GM19351 (cell line): ENCODE measurements at regions not wholly inside any gene's neighbourhood (a gene's known extent, or its start where the extent isn't known, plus 50 kb on each side); places are given as distances from the start of the nearest gene placed in this dataset.

Experiments
- ATAC-seq: cut with Tn5 transposase; IDR thresholded peaks from one replicate; pipeline ENCODE4 v1.9.1; 2021; ENCODE audit warnings: mild to moderate bottlenecking, moderate library complexity; ENCODE audit not compliant: unreplicated experiment

DNA sequence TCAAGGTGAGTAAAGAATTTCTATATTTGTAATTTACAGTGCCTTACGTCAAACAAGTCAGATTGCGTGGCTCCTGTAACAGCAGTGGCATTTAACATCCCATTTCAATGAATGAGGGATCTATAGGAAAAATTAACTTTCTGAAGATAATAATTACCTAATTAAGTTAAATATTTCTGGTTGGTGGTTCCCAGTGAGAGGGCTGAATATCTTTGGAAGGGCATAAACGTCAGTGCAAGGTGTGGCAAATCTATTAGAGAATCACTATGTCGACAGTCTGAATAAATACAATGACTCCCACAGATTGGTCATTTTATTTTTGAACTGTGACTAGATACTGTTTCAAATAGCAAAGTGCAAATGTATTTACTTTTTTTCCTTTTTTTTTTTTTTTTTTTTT lies 80.0 kb downstream of the S1PR1 start:
- no peak for ATAC-seq

GRCh38 chr1:101317590-101317989 lies 80.8 kb downstream of the S1PR1 start:
- no peak for ATAC-seq

GRCh38 chr1:101323535-101323934 lies 86.7 kb downstream of the S1PR1 start:
- no peak for ATAC-seq

DNA sequence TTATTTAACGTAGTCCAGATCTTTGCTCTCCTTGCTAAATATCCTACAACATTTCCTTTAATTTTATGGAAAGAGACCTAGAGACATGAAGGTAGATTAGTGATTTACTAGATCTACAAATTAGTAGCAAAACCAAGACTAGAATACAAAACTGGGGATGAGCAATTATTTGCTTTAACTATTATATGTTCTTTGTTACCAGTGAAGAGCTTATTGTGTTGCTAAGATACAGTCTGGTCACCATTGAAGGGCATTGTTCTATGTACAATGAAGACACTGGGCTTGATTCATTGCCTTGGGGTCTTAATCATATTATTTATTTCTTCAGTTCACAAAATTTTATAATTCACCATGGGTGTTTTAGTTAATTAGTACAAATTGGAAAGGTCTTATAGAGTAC lies 88.3 kb downstream of the S1PR1 start:
- no peak for ATAC-seq

DNA sequence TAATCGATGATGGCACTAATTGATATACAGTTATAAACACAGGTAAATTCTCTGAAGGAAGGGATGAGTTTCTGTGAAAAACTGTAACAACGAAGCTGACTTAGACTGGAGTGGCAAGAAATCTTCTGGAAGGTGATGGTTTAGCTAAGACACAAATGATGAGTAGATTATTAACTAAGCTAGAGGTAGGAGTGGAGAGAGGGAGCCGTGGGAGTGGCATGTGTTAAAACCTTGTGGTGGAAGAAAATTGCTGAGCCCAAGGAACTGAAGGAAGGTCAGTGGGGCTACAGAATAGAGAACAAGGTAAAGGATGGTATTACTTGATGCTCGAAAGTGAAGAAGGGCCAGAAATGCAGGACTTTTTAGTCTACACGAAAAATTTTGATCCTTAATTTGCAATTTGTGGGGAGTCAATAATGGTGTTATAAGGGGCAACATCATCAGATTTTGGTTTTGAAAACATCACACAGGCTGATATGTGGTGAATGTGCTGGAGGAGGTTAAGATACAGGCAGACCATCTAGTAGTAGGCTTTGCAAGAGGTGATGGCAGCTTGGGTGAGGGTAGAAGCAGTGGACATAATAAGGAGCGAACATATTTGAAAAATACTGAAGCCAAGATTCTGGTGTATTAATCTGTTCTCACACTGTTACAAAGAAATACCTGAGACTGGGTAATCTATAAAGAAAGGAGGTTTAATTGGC lies 93.8 kb downstream of the S1PR1 start:
- ATAC-seq = no peak

GRCh38 chr1:101331794-101332193 lies 95.0 kb downstream of the S1PR1 start:
- no peak for ATAC-seq

GRCh38 chr1:101332633-101333032 lies 95.8 kb downstream of the S1PR1 start:
- ATAC-seq = no peak

- no peak for ATAC-seq
Observed at GRCh38 chr1:101333186-101333585, 96.4 kb downstream of the S1PR1 start.

GRCh38 chr1:101337968-101338367 lies 101.1 kb downstream of the S1PR1 start:
- no peak for ATAC-seq

- no peak for ATAC-seq
Observed at GRCh38 chr1:101338714-101339430, 102.1 kb downstream of the S1PR1 start.

- peak; percentile 65 for ATAC-seq
Observed at GRCh38 chr1:101344745-101345144, 107.9 kb downstream of the S1PR1 start.

- no peak for ATAC-seq
Observed at GRCh38 chr1:101346419-101346818, 109.6 kb downstream of the S1PR1 start.

GRCh38 chr1:101356013-101356412 lies 119.2 kb downstream of the S1PR1 start:
- ATAC-seq = no peak

DNA sequence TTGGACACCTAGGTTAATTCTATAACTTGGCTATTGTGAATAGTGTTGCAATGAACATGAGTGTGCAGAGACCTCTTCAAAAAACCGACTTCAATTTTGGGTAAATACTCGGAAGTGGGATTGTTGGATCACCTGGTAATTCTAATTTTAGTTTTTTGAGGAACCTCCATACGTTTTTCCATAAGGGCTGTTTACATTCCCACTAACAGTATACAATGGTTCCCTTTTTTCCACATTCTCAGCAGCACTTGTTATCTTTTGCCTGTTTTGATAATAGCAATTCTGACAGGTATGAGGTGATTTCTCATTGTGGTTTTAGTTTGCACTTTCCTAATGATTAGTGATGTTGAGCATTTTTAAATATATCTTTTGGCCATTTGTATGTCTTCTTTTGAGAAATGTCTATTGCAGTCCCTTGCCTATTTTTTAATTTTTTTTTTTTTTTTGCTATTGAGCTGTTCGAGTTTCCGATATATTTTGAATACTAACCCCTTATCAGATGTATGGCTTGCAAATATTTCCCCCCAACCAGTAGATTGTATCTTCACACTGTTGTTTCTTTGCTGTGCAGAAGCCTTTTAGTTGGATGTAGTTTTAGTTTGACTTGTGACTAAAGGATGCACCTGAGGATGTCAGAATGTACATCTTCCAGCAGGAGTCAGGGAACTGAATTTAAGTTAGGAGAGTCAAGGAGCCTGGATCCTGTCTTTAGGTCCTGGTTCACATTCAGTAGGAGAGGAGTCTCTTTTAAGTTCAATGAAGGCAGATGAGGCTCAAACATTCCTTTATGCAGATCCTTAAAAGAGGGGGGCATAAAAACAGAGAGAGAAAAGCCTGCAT lies 120.0 kb downstream of the S1PR1 start:
- ATAC-seq = peak; percentile 32

DNA sequence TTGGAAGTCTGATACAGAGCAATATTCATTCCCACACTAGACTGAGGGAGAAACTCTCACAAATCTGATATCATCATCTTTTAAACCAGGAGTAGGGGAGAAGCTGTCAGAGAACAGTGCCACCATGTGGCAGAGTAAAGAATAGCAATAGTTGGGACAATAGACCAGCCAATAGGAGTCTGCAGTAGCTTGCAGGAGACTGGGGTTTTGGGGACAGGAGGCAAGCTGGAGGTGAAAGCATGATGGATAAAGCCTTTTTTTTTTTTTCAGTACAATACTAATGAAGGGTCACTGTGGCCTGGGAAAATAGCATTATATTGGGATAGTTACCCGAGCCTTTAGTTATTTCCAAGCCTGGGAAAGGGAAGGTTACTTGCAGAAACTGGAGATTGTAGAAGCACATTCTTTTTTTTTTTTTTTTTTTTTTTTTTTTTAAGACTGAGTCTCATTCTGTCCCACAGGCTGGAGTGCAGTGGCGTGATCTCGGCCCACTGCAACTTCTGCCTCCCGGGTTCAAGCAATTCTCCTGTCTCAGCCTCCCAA lies 120.7 kb downstream of the S1PR1 start:
- ATAC-seq = peak; percentile 95

DNA sequence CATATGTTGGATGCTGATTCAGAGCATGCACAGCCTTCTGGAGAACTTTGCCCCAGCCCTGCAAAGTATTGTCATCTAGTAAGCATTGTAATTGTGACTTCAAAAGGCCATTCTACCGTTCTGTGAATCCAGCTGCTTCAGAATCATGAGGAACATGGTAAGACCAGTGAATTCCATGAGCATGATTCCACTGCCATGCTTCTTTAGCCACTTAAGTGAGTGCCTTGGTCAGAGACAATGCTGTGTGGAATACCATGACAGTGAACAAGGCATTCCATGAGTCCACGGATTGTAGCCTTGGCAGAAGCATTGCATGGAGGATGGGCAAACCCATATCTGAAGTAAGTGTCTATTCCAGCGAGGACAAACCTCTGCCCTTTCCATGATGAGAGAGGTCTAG lies 123.7 kb downstream of the S1PR1 start:
- no peak for ATAC-seq

GRCh38 chr1:101363891-101364318 lies 127.1 kb downstream of the S1PR1 start:
- ATAC-seq = peak; percentile 52

DNA sequence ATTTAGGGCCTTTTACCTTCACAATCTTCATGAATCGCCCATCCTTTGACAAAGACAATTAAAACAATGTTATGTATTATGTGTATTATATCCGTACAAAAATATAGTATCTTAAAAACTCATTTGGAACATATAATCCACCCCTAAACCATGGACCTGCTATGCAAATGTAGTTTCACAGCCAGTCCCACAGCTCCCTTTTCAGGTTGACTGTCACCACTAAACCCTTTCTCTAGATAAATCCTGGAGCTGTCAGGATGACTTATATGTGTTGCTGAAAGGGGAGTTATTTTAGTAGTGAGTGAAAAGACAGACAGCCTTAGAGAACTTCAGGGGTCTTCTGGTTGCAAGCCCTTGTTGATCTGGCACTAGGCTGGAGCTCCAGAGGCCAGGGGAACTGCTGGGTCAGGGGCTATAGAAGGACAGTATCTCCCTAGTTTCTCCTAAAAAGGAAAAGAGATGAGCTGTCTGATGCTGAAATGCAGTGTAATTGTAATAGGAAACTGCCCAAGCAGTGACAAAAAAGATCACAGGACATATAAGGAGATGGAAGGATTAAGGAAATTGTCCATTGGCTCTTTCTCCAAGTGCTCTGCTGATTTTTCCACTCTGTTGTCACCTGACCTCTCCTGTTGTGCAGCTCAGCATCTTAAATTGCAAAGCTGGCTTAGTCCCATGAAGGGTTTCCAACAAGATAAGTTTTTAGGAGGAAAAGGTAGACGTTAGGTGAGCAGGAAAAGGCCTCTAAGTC lies 127.7 kb downstream of the S1PR1 start:
- peak; percentile 72 for ATAC-seq

GRCh38 chr1:101365186-101365585 lies 128.4 kb downstream of the S1PR1 start:
- no peak for ATAC-seq

GRCh38 chr1:101365878-101366277 lies 129.1 kb downstream of the S1PR1 start:
- no peak for ATAC-seq
